Left lung (tissue), 4 donors: ENCODE measurements at regions not wholly inside any gene's neighbourhood (a gene's known extent, or its start where the extent isn't known, plus 50 kb on each side); places are given as distances from the start of the nearest gene placed in this dataset.
A peak's percentile ranks its signal among the peaks of the same experiment; 100 is the strongest.

Source experiments
- ATAC-seq: fragments of 200-7000 bp; cut with Tn5 transposase; one replicate; pipeline ENCODE4 v1.9.1; 2020; ENCODE audit warnings: moderate library complexity
- DNase-seq, 4 donors: peaks; one replicate each; pipeline ENCODE4 v3.0.0-alpha.2; 2013 to 2020
- H3K27ac ChIP-seq, 2 donors: fragments of 200-600 bp; sonication (generic) in 1 of 2; one replicate each; pipeline versions ENCODE4 v1.5.0 to v1.8.0; 2020 to 2021
- H3K27me3 ChIP-seq, 2 donors: fragments of 200-600 bp; sonication (generic) in 1 of 2; one replicate each; pipeline versions ENCODE4 v1.5.0 to v1.8.0; 2020 to 2021
- H3K36me3 ChIP-seq, 2 donors: fragments of 200-600 bp; sonication (generic) in 1 of 2; one replicate each; pipeline versions ENCODE4 v1.5.0 to v1.8.0; 2020 to 2021
- H3K4me1 ChIP-seq, 2 donors: fragments of 200-600 bp; one replicate each; pipeline ENCODE4 v1.8.0; 2021
- H3K4me3 ChIP-seq, 2 donors: fragments of 200-600 bp; sonication (generic) in 1 of 2; one replicate each; pipeline versions ENCODE4 v1.5.0 to v1.8.0; 2020 to 2021; ENCODE audit warnings: mild to moderate bottlenecking in 1 of 2
- H3K9me3 ChIP-seq, 2 donors: fragments of 200-600 bp; sonication (generic) in 1 of 2; one replicate each; pipeline versions ENCODE4 v1.5.0 to v1.8.0; 2020 to 2021
- intact Hi-C, 2 donors: fragments of 100-400 bp; cut with DNase I; formaldehyde crosslinking; loops; one replicate each; pipeline versions ENCODE4 v1.11.2 to v1.14.2; 2022
- TF ChIP-seq, protein P1 (sequence below), 2 donors: fragments of 200-600 bp; sonication (generic) in 1 of 2; IDR thresholded peaks; one replicate each; pipeline versions ENCODE4 v1.5.0 to v1.8.0; 2021; ENCODE audit warnings: antibody characterized with exemption in 2 of 2
- donor health status: DM: no; HTN: yes; CAD: no.
- donor health status: DM: no; HTN: no; CAD: no.

DNA sequence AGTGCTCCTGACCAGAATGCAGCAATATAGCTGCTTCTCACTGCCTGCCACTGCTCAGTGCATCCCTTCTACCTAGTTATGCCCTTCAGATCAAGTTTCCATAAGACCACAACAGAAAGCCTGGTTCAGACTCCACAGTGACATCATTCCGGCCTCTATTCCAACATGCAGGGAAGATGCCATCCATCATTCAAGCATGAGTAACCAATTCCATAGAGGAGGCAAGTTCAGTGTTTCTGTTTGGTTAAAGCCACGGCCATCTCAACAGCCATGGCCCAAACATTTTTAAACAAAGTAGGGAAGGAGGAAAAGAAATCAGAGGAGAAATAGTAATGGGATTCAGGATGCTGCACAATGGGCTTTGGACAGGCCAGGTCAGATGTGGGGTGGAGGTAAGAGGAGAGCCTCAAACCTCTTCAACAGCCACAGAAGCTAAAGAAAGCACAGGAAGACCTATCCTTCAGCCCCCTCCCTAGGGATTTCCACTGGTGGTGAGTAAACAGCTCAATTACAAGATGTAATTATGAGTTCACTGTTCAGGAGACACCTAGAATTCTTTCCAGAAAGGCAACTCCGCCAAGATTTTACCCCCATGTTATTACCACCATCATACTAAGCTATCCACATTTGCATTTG, 484.9 kb downstream of the SETD4 start:
- ATAC-seq: no peak
- TF ChIP-seq, protein P1, sequence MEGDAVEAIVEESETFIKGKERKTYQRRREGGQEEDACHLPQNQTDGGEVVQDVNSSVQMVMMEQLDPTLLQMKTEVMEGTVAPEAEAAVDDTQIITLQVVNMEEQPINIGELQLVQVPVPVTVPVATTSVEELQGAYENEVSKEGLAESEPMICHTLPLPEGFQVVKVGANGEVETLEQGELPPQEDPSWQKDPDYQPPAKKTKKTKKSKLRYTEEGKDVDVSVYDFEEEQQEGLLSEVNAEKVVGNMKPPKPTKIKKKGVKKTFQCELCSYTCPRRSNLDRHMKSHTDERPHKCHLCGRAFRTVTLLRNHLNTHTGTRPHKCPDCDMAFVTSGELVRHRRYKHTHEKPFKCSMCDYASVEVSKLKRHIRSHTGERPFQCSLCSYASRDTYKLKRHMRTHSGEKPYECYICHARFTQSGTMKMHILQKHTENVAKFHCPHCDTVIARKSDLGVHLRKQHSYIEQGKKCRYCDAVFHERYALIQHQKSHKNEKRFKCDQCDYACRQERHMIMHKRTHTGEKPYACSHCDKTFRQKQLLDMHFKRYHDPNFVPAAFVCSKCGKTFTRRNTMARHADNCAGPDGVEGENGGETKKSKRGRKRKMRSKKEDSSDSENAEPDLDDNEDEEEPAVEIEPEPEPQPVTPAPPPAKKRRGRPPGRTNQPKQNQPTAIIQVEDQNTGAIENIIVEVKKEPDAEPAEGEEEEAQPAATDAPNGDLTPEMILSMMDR (IDR thresholded peaks at IDR 0.05): no peak
- no peaks in the 10 kb centered on the region for H3K36me3 ChIP-seq
- H3K4me3 ChIP-seq: no peak overlapping the region
- no peaks in the 10 kb centered on the region for H3K4me1 ChIP-seq
- H3K27me3 ChIP-seq: no peaks in the 10 kb centered on the region
- H3K9me3 ChIP-seq: no peaks in the 10 kb centered on the region
- no peak for DNase-seq
- intact Hi-C loops: no loop called here
- H3K27ac ChIP-seq: no peak overlapping the region

DNA sequence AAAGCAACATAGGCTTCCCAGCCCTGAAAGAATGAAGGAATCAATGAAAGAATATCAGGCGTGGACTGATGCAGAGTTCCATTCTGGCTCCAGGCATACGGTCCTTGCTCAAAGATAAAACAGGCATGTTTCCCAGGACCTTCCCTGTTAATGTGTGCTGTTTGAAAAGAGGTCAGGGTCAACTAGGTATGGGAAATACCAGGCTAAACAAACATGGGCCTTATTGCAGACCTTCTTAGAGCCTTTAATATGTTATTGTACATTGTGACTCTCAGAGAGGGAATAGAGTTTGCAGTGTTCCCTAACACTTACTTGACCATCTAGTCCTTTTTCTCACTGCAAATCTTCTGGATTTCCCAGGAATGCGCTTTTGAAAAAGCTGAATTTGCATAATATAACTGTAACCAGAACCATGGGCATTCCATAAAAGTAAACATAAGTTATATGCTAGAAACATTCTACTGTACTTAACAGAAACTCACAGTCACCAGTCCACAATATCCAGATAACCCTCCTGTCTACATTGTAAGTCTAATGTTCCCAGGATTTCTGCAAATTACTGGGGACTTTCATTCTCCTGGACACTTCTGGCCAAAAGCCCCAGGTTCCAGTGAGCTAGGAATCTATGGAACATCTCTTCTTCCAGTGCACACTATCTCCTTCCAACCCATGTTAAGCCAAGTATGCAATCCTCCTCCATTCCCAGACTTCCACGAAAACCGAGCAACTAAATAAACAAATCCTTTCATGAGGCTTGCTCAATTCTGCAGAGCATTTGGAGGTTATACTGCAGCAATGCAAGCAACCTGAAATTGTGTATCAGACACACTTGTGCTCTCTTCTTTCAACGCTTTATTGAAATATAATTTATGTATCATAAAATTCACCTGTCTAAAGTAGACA, 486.6 kb downstream of the SETD4 start:
- no peak for DNase-seq
- H3K9me3 ChIP-seq: no peaks in the 10 kb centered on the region
- no peaks in the 10 kb centered on the region for H3K27me3 ChIP-seq
- no peak overlapping the region for H3K4me3 ChIP-seq
- H3K36me3 ChIP-seq: no peaks in the 10 kb centered on the region
- H3K27ac ChIP-seq: no peak overlapping the region
- TF ChIP-seq, protein P1 (IDR thresholded peaks at IDR 0.05): no peak
- peak; percentile 34 for ATAC-seq
- H3K4me1 ChIP-seq: no peaks in the 10 kb centered on the region
- intact Hi-C loops: no loop called here

DNA sequence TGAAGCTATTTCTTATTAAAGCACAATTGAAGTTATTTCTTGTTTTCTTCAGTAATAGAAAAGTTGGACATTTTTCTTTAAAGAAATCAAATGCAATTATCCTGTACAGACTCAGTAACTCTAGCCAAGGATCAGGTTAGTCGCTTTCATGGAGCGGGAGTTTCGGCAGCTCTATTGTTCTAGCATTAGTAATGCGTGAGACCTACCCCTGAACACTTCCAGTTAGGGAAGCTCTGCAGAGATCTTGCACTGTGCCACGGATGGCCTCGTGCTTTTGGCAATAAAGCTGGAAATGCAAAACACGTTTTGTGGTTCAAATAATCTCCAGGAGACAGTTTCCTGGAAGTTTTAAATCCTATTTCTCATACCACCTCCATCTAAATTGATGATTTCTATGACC, 488.4 kb downstream of the SETD4 start:
- DNase-seq: no peak
- Histone ChIP-seq H3K4me3 (no peak overlapping the region), H3K27ac (no peak overlapping the region), H3K36me3 (no peaks in the 10 kb centered on the region), H3K4me1 (no peaks in the 10 kb centered on the region), H3K9me3 (peaks cover 0 to 3% of the 10 kb centered on the region in 2 donors), H3K27me3 (no peaks in the 10 kb centered on the region)
- intact Hi-C loops: no loop called here
- ATAC-seq: no peak
- TF ChIP-seq, protein P1 (IDR thresholded peaks at IDR 0.05): no peak

DNA sequence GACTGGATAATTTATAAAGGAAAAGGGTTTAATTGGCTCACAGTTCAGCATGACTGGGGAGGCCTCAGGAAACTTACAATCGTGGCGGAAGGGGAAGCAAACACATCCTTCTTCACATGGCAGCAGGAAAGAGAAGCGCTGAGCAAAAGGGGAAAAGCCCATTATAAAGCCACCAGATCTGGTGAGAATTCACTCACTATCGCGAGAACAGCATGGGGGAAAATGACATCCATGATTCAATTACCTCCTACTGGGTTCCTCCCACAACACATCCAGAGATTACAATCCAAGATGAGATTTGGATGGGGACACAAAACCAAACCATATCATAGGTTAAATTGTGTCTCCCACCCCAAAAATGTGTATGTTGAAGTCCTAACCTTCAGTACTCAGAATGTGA, 491.7 kb downstream of the SETD4 start:
- H3K9me3 ChIP-seq: peaks cover 0 to 3% of the 10 kb centered on the region in 2 donors
- H3K4me3 ChIP-seq: no peak overlapping the region
- H3K4me1 ChIP-seq: peaks cover 0 to 13% of the 10 kb centered on the region in 2 donors
- TF ChIP-seq, protein P1 (IDR thresholded peaks at IDR 0.05): no peak
- intact Hi-C loops: no loop called here
- H3K27me3 ChIP-seq: no peaks in the 10 kb centered on the region
- DNase-seq (no peak), ATAC-seq (no peak)
- no peak overlapping the region for H3K27ac ChIP-seq
- no peaks in the 10 kb centered on the region for H3K36me3 ChIP-seq

DNA sequence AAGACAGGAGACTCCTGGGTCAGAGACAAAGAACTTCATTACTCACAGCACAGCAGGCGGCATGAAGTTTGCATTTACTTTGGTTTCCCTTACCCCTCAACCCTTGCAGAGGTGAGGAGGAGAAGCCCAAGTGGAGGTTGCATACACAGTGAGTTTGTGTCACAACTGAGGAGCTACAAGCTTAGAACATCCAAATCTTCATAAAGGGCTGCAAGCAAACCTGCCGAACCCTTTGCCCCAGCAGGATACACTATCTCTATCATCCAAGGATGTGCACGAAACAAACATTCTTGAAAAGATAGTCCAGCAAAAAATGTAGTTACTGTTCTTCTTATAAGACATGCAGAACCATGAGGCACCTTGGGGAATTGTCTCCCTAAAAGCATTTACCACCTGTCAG, 493.5 kb downstream of the SETD4 start:
- Histone ChIP-seq H3K4me3 (no peak overlapping the region), H3K36me3 (no peaks in the 10 kb centered on the region), H3K9me3 (peaks cover 0 to 3% of the 10 kb centered on the region in 2 donors), H3K27ac (no peak overlapping the region), H3K4me1 (peaks cover 5 to 17% of the 10 kb centered on the region in 2 donors), H3K27me3 (no peaks in the 10 kb centered on the region)
- TF ChIP-seq, protein P1 (IDR thresholded peaks at IDR 0.05): no peak
- ATAC-seq (no peak), DNase-seq (no peak)
- intact Hi-C loops: no loop called here
